Stimulated activated naive CD8-positive, alpha-beta T cell treated with anti-CD3 and anti-CD28 coated beads, Interleukin-15, Interleukin-2, amounts not matched to agents 100 ng/mL and 50 ng/mL, for 24 hours (primary cell): ENCODE measurements at regions not wholly inside any gene's neighbourhood (a gene's known extent, or its start where the extent isn't known, plus 50 kb on each side); places are given as distances from the start of the nearest gene placed in this dataset.
"Not testable (repeated sequence)": the region's sequence is repeated elsewhere in the genome, so short reads cannot be mapped to it uniquely, and the experiment has no call there.

Experiments used
- H3K27ac Mint-ChIP-seq: one replicate; pipeline ENCODE4 v1.8.0; 2021; ENCODE audit warnings: mild to moderate bottlenecking, mixed read lengths
- H3K27me3 Mint-ChIP-seq: one replicate; pipeline ENCODE4 v1.8.0; 2021; ENCODE audit warnings: mixed read lengths
- H3K36me3 Mint-ChIP-seq: one replicate; pipeline ENCODE4 v1.8.0; 2021; ENCODE audit warnings: low read depth, mixed read lengths
- H3K4me1 Mint-ChIP-seq: one replicate; pipeline ENCODE4 v1.8.0; 2021; ENCODE audit warnings: low read depth, mixed read lengths
- H3K4me3 Mint-ChIP-seq: one replicate; pipeline ENCODE4 v1.8.0; 2021; ENCODE audit warnings: mild to moderate bottlenecking, mixed read lengths
- H3K9me3 Mint-ChIP-seq: one replicate; pipeline ENCODE4 v1.8.0; 2021; ENCODE audit warnings: mixed read lengths

GRCh38 chr21:8428668-8429456 lies 2092.5 kb upstream of the TPTE start:
- H3K9me3 Mint-ChIP-seq, H3K27ac Mint-ChIP-seq, H3K27me3 Mint-ChIP-seq, H3K4me3 Mint-ChIP-seq, H3K4me1 Mint-ChIP-seq, H3K36me3 Mint-ChIP-seq: not testable (repeated sequence)

GRCh38 chr21:8434710-8435109 lies 2086.7 kb upstream of the TPTE start:
- not testable (repeated sequence) for H3K4me3 Mint-ChIP-seq

DNA sequence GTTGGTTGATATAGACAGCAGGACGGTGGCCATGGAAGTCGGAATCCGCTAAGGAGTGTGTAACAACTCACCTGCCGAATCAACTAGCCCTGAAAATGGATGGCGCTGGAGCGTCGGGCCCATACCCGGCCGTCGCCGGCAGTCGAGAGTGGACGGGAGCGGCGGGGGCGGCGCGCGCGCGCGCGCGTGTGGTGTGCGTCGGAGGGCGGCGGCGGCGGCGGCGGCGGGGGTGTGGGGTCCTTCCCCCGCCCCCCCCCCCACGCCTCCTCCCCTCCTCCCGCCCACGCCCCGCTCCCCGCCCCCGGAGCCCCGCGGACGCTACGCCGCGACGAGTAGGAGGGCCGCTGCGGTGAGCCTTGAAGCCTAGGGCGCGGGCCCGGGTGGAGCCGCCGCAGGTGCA lies 2078.3 kb upstream of the TPTE start:
- H3K4me3 Mint-ChIP-seq, H3K36me3 Mint-ChIP-seq, H3K9me3 Mint-ChIP-seq, H3K27ac Mint-ChIP-seq, H3K27me3 Mint-ChIP-seq, H3K4me1 Mint-ChIP-seq: not testable (repeated sequence)

More at GRCh38 chr21:8434710-8435109, 2086.7 kb upstream of the TPTE start:
- H3K4me1 Mint-ChIP-seq, H3K9me3 Mint-ChIP-seq, H3K27me3 Mint-ChIP-seq, H3K27ac Mint-ChIP-seq, H3K36me3 Mint-ChIP-seq: not testable (repeated sequence)

DNA sequence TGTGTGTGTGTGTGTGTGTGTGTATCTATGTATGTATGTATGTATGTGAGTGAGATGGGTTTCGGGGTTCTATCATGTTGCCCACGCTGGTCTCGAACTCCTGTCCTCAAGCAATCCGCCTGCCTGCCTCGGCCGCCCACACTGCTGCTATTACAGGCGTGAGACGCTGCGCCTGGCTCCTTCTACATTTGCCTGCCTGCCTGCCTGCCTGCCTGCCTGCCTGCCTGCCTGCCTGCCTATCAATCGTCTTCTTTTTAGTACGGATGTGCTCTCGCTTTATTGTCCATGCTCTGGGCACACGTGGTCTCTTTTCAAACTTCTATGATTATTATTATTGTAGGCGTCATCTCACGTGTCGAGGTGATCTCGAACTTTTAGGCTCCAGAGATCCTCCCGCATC lies 2071.6 kb upstream of the TPTE start:
- H3K4me1 Mint-ChIP-seq, H3K27me3 Mint-ChIP-seq, H3K4me3 Mint-ChIP-seq, H3K36me3 Mint-ChIP-seq, H3K27ac Mint-ChIP-seq, H3K9me3 Mint-ChIP-seq: not testable (repeated sequence)

DNA sequence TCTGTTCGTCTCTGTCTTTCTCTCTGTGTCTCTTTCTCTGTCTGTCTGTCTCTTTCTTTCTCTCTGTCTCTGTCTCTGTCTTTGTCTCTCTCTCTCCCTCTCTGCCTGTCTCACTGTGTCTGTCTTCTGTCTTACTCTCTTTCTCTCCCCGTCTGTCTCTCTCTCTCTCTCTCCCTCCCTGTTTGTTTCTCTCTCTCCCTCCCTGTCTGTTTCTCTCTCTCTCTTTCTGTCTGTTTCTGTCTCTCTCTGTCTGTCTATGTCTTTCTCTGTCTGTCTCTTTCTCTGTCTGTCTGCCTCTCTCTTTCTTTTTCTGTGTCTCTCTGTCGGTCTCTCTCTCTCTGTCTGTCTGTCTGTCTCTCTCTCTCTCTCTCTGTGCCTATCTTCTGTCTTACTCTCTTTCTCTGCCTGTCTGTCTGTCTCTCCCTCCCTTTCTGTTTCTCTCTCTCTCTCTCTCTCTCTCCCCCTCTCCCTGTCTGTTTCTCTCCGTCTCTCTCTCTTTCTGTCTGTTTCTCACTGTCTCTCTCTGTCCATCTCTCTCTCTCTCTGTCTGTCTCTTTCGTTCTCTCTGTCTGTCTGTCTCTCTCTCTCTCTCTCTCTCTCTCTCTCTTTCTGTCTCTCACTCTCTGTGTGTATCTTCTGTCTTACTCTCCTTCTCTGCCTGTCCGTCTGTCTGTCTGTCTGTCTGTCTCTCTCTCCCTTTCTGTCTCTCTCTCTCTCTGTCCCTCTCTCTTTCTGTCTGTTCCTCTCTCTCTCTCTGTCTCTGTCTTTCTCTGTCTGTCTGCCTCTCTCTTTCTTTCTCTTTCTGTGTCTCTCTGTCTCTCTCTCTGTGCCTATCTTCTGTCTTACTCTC lies 2065.9 kb upstream of the TPTE start:
- not testable (repeated sequence) for H3K36me3 Mint-ChIP-seq, H3K4me3 Mint-ChIP-seq, H3K4me1 Mint-ChIP-seq, H3K27me3 Mint-ChIP-seq, H3K27ac Mint-ChIP-seq, H3K9me3 Mint-ChIP-seq

- H3K9me3 Mint-ChIP-seq, H3K27ac Mint-ChIP-seq, H3K4me3 Mint-ChIP-seq, H3K27me3 Mint-ChIP-seq, H3K4me1 Mint-ChIP-seq, H3K36me3 Mint-ChIP-seq: not testable (repeated sequence)
Observed at GRCh38 chr21:8464403-8465152, 2056.8 kb upstream of the TPTE start.

- not testable (repeated sequence) for H3K27me3 Mint-ChIP-seq, H3K9me3 Mint-ChIP-seq, H3K27ac Mint-ChIP-seq, H3K4me1 Mint-ChIP-seq, H3K36me3 Mint-ChIP-seq, H3K4me3 Mint-ChIP-seq
Observed at GRCh38 chr21:8466642-8467041, 2054.7 kb upstream of the TPTE start.
